ENCODE measurements at regions not wholly inside any gene's neighbourhood (a gene's known extent, or its start where the extent isn't known, plus 50 kb on each side); places are given as distances from the start of the nearest gene placed in this dataset.
A peak's percentile ranks its signal among the peaks of the same experiment; 100 is the strongest.

DNA sequence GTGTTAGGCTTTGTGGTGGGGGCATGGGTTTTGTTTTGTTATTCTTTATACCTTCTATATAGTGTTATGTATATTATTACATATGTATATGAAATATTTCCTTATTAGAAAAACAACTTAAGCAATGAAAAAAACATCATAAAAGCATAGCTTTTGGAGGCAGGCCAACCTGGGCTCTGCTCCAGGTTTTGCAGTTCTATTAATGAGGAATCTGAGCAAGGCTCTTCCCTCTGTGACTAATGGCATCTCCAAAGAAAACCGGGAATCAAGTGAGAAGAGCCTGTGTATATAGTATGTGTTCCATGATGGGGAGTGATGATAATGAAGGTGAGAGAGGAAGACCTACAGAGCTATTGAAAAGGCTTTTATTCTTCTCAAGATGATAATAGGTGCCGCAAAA lies 291.1 kb downstream of the CLIC5 start:
- no peak for DNase-seq
- CTCF ChIA-PET: no interaction called here
- Mint-ChIP-seq H3K36me3 (peaks cover 5% of the 10 kb centered on the region), H3K4me1 (no peaks in the 10 kb centered on the region), H3K4me3 (no peak overlapping the region), H3K27me3 (no peaks in the 10 kb centered on the region), H3K27ac (no peak overlapping the region), H3K9me3 (ENCODE audit: low read depth) (peaks cover 2% of the 10 kb centered on the region)
- no peak for ATAC-seq

DNA sequence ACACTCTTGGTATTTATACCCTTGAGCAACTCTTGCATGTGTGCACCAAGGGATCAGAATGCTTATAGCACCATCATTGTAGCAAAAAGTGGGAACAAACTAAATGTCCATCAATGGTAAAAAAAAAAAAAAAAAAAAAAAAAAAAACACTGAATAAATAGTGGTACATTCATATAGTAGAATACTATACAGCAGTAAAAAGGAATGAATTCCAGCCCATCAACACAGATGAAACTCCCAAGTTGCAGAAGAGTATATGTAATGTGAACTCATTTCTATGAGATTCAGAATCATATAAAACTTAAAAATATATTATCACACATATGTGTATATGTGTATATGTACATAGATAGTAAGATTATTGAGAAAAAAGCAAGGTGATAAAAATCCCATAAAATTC lies 291.6 kb downstream of the CLIC5 start:
- no peaks in the 10 kb centered on the region for H3K27me3 Mint-ChIP-seq
- CTCF ChIA-PET: interaction anchor here (0.6 kb wide), 1 partner anchor 201 kb away, joined by 3 read pairs; no protein-coding TSS in a partner anchor
- peaks cover 5% of the 10 kb centered on the region for H3K36me3 Mint-ChIP-seq
- H3K4me1 Mint-ChIP-seq: no peaks in the 10 kb centered on the region
- no peak overlapping the region for H3K27ac Mint-ChIP-seq
- ATAC-seq: no peak
- peaks cover 2% of the 10 kb centered on the region for H3K9me3 Mint-ChIP-seq (ENCODE audit: low read depth)
- H3K4me3 Mint-ChIP-seq: no peak overlapping the region
- DNase-seq: no peak

DNA sequence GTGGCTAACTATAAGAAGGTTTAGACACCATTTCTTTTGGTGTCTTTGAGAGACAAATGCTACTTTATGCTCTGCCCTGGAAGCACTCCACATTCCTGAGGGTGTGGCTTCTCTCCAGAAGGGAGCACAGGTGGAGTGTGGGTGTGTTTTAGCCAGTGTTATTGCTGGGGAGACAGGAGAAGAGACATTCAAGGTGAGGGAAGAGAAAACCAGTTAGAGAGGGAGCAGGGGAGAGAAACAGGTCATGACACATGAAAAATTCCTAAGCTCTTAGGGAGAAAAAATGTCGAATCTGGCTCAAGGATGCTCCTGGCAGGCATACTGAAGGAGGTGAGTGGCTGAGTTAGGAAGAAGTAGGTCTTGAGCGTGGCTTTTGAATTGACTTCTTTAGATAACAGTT lies 292.8 kb downstream of the CLIC5 start:
- Mint-ChIP-seq H3K9me3 (ENCODE audit: low read depth) (peaks cover 2% of the 10 kb centered on the region), H3K27ac (no peak overlapping the region), H3K36me3 (peaks cover 5% of the 10 kb centered on the region), H3K4me3 (no peak overlapping the region), H3K4me1 (no peaks in the 10 kb centered on the region), H3K27me3 (no peaks in the 10 kb centered on the region)
- CTCF ChIA-PET: interaction anchor here (0.7 kb wide), 1 partner anchor 19 kb away, joined by 3 read pairs; no protein-coding TSS in a partner anchor
- no peak for DNase-seq
- ATAC-seq: no peak

DNA sequence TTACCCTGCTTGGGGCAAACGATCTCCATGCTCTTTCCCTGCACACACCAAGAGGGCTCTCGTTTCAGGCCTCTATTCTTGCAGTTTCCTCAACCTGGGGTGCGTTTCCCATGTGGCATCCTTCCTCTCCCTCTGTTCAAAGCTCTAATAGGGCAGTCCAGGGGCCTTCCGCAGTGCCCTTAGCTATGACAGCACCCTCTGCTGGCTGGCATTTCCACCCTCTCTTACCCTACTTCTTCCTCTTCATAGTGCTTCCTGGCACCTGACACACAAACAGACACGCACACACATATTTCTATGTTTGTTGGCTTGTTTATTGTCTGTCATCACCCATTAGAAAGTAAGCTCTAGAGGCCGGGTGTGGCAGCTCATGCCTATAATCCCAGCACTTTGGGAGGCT lies 294.0 kb downstream of the CLIC5 start:
- Mint-ChIP-seq H3K9me3 (ENCODE audit: low read depth) (peaks cover 2% of the 10 kb centered on the region), H3K27ac (no peak overlapping the region), H3K36me3 (peaks cover 5% of the 10 kb centered on the region), H3K27me3 (no peaks in the 10 kb centered on the region), H3K4me3 (no peak overlapping the region), H3K4me1 (no peaks in the 10 kb centered on the region)
- no peak for ATAC-seq
- no peak for DNase-seq
- CTCF ChIA-PET: interaction anchor here (0.9 to 1.0 kb wide), 2 partner anchors 10 to 16 kb away, joined by 3 read pairs; no protein-coding TSS in a partner anchor

DNA sequence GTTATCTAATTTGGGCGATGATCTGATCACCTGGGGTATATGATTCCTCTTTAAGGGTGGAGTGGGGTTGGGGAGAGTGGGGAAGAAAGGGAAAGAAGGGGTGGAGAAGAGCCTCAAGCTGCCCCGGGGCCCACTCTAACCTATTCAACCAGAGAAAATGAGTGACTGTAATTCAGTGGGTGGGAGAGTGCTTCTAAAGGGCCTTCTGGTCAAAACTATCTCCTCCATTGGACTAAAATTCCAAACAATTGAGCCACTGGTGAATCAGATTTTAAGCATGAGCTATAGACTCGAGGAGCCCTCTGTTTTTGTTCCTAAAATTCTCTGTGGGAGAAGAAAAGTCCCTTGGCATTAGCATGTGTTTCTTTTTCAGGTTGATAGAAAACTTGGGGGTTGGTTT lies 296.8 kb downstream of the CLIC5 start:
- H3K27ac Mint-ChIP-seq: no peak overlapping the region
- CTCF ChIA-PET: interaction anchor here (1.1 to 1.5 kb wide), 2 partner anchors 17 to 299 kb away, joined by 3 read pairs; no protein-coding TSS in a partner anchor

DNA sequence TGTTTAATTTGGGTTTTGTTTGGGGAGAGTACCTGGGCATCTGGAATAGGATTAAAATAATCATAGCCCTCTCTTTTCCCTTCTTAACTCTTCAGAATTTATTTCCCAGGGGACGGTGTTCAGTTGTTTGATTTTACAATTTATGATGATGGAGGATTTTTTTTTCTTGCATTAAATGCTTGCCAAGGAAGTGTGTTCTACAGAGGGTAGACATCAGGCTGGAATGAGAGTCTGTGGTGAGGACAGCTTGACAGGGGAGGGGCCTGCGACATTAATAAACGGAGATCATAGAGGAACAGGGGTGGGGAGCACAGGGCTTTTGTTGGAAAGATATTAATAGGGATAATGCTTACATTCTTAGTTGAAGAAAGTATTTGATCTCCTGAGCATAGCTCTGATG lies 297.5 kb downstream of the CLIC5 start:
- Mint-ChIP-seq H3K4me3 (no peak overlapping the region), H3K27me3 (no peaks in the 10 kb centered on the region), H3K9me3 (ENCODE audit: low read depth) (peaks cover 2% of the 10 kb centered on the region), H3K36me3 (peaks cover 4% of the 10 kb centered on the region), H3K4me1 (peaks cover 31% of the 10 kb centered on the region), H3K27ac (no peak overlapping the region)
- ATAC-seq: no peak
- CTCF ChIA-PET: interaction anchor here (1.5 kb wide), 1 partner anchor 298 kb away, joined by 3 read pairs; no protein-coding TSS in a partner anchor
- no peak for DNase-seq

More for the DNA sequence above, 296.8 kb downstream of the CLIC5 start:
- DNase-seq (no peak), ATAC-seq (no peak)
- Mint-ChIP-seq H3K9me3 (ENCODE audit: low read depth) (peaks cover 2% of the 10 kb centered on the region), H3K4me3 (no peak overlapping the region), H3K27me3 (no peaks in the 10 kb centered on the region), H3K36me3 (peaks cover 4% of the 10 kb centered on the region), H3K4me1 (peaks cover 26% of the 10 kb centered on the region)

DNA sequence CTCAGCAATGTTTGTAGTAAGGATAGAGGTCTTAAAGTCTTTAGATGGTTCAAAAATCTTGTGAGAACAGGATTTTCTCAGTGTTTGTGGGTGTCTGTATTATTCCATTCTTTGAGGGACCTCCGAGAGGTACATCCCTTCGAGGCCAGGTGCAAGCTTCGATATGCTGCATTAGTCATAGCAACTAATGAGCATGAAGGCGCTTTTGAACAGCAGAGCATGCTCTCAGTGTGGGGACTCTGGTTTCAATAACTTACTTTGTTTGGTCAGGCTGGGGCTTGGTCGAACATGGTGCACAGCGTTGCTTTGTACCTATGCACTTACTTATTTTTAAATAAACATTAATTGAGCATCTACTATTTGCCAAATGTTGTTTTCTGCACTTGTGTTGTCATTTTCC lies 297.9 kb downstream of the CLIC5 start:
- Mint-ChIP-seq H3K36me3 (no peaks in the 10 kb centered on the region), H3K4me3 (no peak overlapping the region), H3K27ac (no peak overlapping the region), H3K9me3 (ENCODE audit: low read depth) (no peaks in the 10 kb centered on the region), H3K4me1 (peaks cover 34% of the 10 kb centered on the region), H3K27me3 (no peaks in the 10 kb centered on the region)
- no peak for ATAC-seq
- CTCF ChIA-PET: no interaction called here
- no peak for DNase-seq

DNA sequence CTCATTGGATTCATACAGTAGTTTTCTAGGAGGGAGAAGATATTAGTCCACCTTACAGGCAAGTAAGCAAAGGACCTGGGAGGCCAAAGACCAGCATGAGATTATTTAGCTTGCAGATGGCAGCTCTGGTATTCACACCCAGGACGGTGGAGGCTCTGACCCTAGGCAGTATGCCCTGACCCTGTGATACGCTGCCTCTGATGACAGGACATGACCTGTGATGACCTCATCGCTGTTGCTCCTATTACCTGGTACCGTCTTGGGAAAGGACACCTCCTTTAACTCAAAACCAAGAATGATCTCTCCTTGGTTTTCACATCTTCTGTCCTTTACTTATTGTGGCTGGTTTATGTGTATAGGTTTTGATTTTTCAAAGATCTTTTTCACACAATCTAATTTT lies 298.6 kb downstream of the CLIC5 start:
- CTCF ChIA-PET: no interaction called here
- ATAC-seq (no peak), DNase-seq (no peak)
- Mint-ChIP-seq H3K4me3 (no peak overlapping the region), H3K27ac (no peak overlapping the region), H3K27me3 (no peaks in the 10 kb centered on the region), H3K9me3 (ENCODE audit: low read depth) (no peaks in the 10 kb centered on the region), H3K36me3 (no peaks in the 10 kb centered on the region), H3K4me1 (peaks cover 40% of the 10 kb centered on the region)

DNA sequence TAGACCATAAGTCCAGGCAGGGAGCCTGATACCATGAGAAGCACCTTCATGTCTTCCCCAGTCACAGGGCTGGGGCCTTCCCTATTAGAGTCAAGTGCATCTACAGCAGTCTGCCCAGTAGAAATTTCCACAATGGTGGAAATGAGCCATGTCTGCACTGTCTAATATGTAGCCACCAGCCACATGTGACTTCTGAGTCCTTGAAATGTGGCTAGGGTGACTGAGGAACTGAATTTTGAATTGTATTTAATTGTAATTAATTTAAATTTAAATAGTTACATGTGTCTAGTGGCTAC lies 300.2 kb downstream of the CLIC5 start:
- DNase-seq: no peak
- ATAC-seq: no peak
- Mint-ChIP-seq H3K9me3 (ENCODE audit: low read depth) (no peaks in the 10 kb centered on the region), H3K4me1 (peaks cover 52% of the 10 kb centered on the region), H3K36me3 (no peaks in the 10 kb centered on the region), H3K27ac (no peak overlapping the region), H3K27me3 (no peaks in the 10 kb centered on the region), H3K4me3 (no peak overlapping the region)
- CTCF ChIA-PET: interaction anchor here (1.4 to 2.1 kb wide), 7 partner anchors 11 to 784 kb away, joined by 3 to 31 read pairs (median 7); partner anchors contain the start of gene SUPT3H

DNA sequence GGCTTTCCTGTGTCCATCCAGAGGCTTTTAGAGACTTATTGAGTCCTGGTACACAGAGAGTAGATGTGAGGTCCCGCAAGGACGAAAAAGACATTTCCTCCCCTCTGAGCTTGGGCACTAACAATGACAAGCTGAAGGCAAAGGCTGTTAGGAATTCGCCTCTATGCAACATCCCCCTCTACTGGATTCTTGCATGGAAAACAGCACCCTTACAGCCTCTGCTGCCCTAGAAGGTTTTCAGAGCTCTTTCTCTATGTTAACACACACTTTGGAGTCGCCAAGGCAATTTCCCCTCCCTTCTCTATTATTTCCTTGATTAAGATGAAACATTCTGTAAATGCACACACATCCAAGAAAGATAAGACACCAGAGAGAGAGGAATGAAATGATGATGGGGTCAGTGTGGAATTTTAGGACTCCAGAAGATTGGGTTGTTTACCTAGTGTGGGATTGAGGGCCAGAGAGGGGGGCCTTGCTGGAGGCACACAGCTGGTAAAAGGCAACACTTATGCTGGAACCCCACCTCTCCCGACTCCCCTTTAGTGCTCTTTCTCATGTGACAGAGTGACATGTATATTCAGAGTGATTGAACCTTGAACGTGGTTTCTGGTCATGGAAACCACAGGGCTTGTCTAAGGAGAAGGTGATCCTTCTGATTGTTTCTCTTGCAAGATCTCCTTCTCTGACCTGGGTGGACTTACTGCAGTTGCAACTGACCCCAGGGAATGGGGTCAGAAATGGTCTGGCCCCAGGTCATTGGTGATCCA lies 300.7 kb downstream of the CLIC5 start:
- Mint-ChIP-seq H3K4me3 (no peak overlapping the region), H3K27ac (peak overlapping the region; percentile 71), H3K9me3 (ENCODE audit: low read depth) (no peaks in the 10 kb centered on the region), H3K4me1 (peaks cover 57% of the 10 kb centered on the region), H3K36me3 (no peaks in the 10 kb centered on the region), H3K27me3 (no peaks in the 10 kb centered on the region)
- DNase-seq (peak; percentile 71), ATAC-seq (peak; percentile 63)
- CTCF ChIA-PET: interaction anchor here (0.5 to 2.1 kb wide), 34 partner anchors 11 to 1239 kb away, joined by 3 to 31 read pairs (median 4); partner anchors contain the start of gene SUPT3H

DNA sequence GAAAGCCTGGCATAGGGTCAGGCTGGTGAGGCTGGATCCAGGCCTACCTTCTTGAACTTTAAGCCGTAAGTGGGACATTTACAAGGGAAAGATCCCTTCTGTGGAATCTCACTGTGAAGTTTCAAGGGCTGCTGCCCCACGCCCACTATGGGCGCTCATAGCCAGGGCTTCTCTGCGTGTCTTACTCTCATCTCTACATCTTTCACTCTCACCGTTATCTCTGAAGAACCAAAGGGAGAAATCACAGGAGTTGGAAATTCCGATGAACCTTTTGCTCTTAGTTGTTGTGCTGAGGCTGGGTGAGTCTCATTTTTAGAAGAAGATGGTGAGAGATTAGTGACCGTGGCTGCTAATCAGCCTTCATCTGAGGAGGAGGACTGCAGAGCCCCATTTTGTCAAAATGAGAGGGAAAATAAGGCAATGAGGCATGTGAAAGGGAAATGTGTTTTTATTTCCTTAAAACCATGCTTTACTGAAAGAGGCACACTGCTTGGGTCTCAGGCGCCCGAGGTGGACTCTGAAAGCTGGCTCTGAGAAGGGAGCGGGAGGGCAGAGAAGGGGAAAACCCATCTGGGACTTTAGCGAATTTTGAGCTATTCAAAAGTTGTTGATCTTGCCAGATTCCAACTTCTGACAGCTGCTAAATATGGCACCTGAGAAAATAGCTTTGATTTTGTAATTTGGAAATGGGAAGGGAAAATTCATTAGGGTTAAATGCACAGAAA lies 301.5 kb downstream of the CLIC5 start:
- Mint-ChIP-seq H3K9me3 (ENCODE audit: low read depth) (no peaks in the 10 kb centered on the region), H3K4me3 (peak overlapping the region; percentile 16), H3K36me3 (no peaks in the 10 kb centered on the region), H3K27ac (peak overlapping the region; percentile 71), H3K27me3 (no peaks in the 10 kb centered on the region), H3K4me1 (peaks cover 61% of the 10 kb centered on the region)
- ATAC-seq (no peak), DNase-seq (no peak)
- CTCF ChIA-PET: interaction anchor here (0.5 to 2.1 kb wide), 33 partner anchors 11 to 1238 kb away, joined by 3 to 31 read pairs (median 4); partner anchors contain the start of gene SUPT3H

All from activated CD8-positive, alpha-beta memory T cell treated with anti-CD3 and anti-CD28 coated beads, Interleukin-2, amount 10 ng/mL, durations not matched to agents 7 days and 5 days (primary cell).